ENCODE measurements at regions not wholly inside any gene's neighbourhood (a gene's known extent, or its start where the extent isn't known, plus 50 kb on each side); places are given as distances from the start of the nearest gene placed in this dataset.
A peak's percentile ranks its signal among the peaks of the same experiment; 100 is the strongest.

DNA sequence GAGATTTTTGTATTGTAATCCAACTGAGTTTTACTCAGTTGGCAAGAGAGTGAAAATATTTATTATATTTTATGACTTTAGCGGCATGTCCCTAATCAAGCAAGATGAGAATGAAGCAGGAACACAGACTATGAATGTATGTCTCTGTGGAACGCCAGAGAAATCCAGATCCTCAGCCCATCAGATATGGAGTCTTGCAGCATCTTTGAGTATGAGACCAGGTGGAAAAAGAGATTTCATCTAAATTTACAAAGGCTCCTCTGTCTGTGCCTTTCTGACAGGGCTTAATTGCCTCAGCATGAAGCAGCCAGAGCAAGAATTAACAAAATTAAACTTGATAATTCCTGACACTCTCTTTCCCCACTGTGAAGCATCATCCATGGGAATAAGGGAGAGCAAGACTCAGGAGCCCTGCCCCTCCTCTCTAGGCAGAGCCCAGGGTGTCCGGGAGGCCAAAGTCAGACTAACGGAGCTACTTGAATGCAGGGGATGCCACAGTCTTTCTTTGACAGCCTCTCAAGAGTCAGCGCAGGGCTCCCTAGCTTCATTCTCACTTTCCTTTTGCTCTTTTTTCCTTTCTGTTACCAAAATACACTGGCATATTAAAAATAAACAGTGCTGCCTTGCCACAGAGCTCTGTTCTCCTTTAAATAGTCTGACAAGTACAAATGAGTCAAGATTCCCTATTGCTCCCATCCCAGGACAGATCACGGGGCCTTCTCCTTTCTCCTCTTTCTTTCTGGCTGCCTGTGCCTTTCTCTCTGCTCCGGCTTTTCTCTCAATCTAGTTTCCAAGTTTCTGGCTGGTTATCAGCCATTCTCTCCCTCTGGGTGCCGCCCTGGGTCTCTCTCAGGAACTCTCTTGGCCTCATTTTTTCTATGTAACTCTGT lies 132.2 kb upstream of the INHBA start:
- no peaks in the 10 kb centered on the region for H3K36me3 ChIP-seq
- H3K4me3 ChIP-seq (replicated peaks in 1 of 3): no peak overlapping the region
- intact Hi-C loops (cut with DNase I): no loop called here
- H3K9me3 ChIP-seq: no peaks in the 10 kb centered on the region
- H3K27ac ChIP-seq: peak overlapping the region in 1 of 3 donors; percentile 12
- H3K27me3 ChIP-seq: no peaks in the 10 kb centered on the region
- WGBS, 2 donors: 65 to 70% methylated on average over 8 of the region's 8 CpGs
- TF ChIP-seq CTCF (IDR thresholded peaks at IDR 0.05) (no peak), POLR2A (IDR thresholded peaks at IDR 0.05) (no peak)
- no peak for DNase-seq
- H3K4me1 ChIP-seq: no peaks in the 10 kb centered on the region

GRCh38 chr7:41832941-41833340 lies 130.1 kb upstream of the INHBA start:
- 55 to 68% methylated on average over 4 of the region's 4 CpGs for whole genome bisulfite sequencing, 2 donors
- intact Hi-C loops (cut with DNase I): no loop called here

DNA sequence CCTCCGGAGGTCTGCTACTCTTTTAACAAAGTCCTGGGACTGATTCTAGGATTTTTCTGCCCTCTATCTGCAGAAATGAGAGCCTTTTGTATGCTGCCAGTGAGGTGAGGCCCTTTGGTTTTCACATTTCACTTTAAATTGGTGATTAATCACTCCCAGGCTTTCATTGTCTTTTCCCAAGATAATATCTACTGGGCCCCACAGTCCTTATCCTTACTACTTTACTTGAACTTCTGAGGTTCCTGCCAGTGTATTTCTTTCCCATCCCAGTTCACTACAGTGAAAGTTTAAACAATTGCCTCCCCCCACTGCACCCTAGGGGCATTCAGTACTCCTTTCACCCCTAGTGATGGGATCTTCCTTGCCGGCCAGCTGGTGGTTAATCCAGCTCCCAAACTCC lies 127.4 kb upstream of the INHBA start:
- TF ChIP-seq POLR2A (IDR thresholded peaks at IDR 0.05) (no peak), CTCF (IDR thresholded peaks at IDR 0.05) (no peak)
- intact Hi-C loops (cut with DNase I): no loop called here
- 49 to 58% methylated on average over 2 of the region's 2 CpGs for WGBS, 2 donors
- Histone ChIP-seq H3K4me3 (replicated peaks in 1 of 3) (no peak overlapping the region), H3K9me3 (no peaks in the 10 kb centered on the region), H3K27ac (no peak overlapping the region), H3K36me3 (no peaks in the 10 kb centered on the region), H3K27me3 (no peaks in the 10 kb centered on the region), H3K4me1 (no peaks in the 10 kb centered on the region)
- no peak for DNase-seq

More at GRCh38 chr7:41832941-41833340, 130.1 kb upstream of the INHBA start:
- no peaks in the 10 kb centered on the region for H3K27me3 ChIP-seq
- no peak for DNase-seq
- H3K9me3 ChIP-seq: no peaks in the 10 kb centered on the region
- H3K4me1 ChIP-seq: no peaks in the 10 kb centered on the region
- TF ChIP-seq POLR2A (IDR thresholded peaks at IDR 0.05): no peak
- no peak for TF ChIP-seq CTCF (IDR thresholded peaks at IDR 0.05)
- no peaks in the 10 kb centered on the region for H3K36me3 ChIP-seq
- H3K27ac ChIP-seq: no peak overlapping the region
- H3K4me3 ChIP-seq (replicated peaks in 1 of 3): no peak overlapping the region

- Histone ChIP-seq H3K4me1 (no peaks in the 10 kb centered on the region), H3K36me3 (no peaks in the 10 kb centered on the region), H3K27ac (no peak overlapping the region), H3K9me3 (no peaks in the 10 kb centered on the region), H3K27me3 (no peaks in the 10 kb centered on the region), H3K4me3 (replicated peaks in 1 of 3) (no peak overlapping the region)
- no peak for DNase-seq
- intact Hi-C loops (cut with DNase I): no loop called here
- TF ChIP-seq POLR2A (IDR thresholded peaks at IDR 0.05) (no peak), CTCF (IDR thresholded peaks at IDR 0.05) (no peak)
- 56 to 65% methylated on average over 4 of the region's 4 CpGs for WGBS, 2 donors
Measured at GRCh38 chr7:41828911-41829310, 126.0 kb upstream of the INHBA start.

GRCh38 chr7:41826641-41827040 lies 123.8 kb upstream of the INHBA start:
- Histone ChIP-seq H3K4me1 (no peaks in the 10 kb centered on the region), H3K36me3 (no peaks in the 10 kb centered on the region), H3K9me3 (no peaks in the 10 kb centered on the region), H3K27ac (no peak overlapping the region), H3K27me3 (no peaks in the 10 kb centered on the region), H3K4me3 (replicated peaks in 1 of 3) (no peak overlapping the region)
- TF ChIP-seq POLR2A (IDR thresholded peaks at IDR 0.05): no peak
- no peak for TF ChIP-seq CTCF (IDR thresholded peaks at IDR 0.05)
- no peak for DNase-seq
- intact Hi-C loops (cut with DNase I): no loop called here
- 80 to 94% methylated on average over 1 of the region's 1 CpG for WGBS, 2 donors
